Endothelial cell of umbilical vein (primary cell): ENCODE measurements at regions not wholly inside any gene's neighbourhood (a gene's known extent, or its start where the extent isn't known, plus 50 kb on each side); places are given as distances from the start of the nearest gene placed in this dataset.

Experiments used
- BruUV-seq: library from RNA; stranded (reverse); fragments of 400-500 nt; replicated peaks from 2 replicates; lab custom pipeline; 2021; lab: Mats Ljungman, UMichigan
- CTCF ChIA-PET: fragments of 300-600, 350-600 bp; sonication (Branson Sonifier 250); formaldehyde crosslinking; loops from one replicate; lab custom pipeline; 2021; ENCODE audit warnings: antibody characterized with exemption, inconsistent platforms; lab: Charles Lee
- POLR2A ChIA-PET: fragments of 300-600, 350-600 bp; sonication (Branson Sonifier 250); formaldehyde crosslinking; loops from one replicate; lab custom pipeline; 2021; ENCODE audit warnings: antibody characterized with exemption, inconsistent platforms; lab: Charles Lee
- DNase-seq: peaks from one replicate; pipeline ENCODE4 v3.0.0-alpha.2; 2011; ENCODE audit warnings: low read depth, low spot score
- FAIRE-seq: peaks from 2 replicates; lab custom pipeline; 2011; peaks lifted over from hg19 to GRCh38; lab: Jason Lieb, UNC
- H2AFZ ChIP-seq: 2 replicates; pipeline ENCODE4 v1.6.0; 2012; ENCODE audit warnings: low read depth, low read length, control low read depth, inconsistent platforms
- H3K27ac ChIP-seq: 2 replicates; pipeline ENCODE4 v1.5.1; 2011; ENCODE audit warnings: low read depth, mild to moderate bottlenecking, control low read depth, low read length, moderate library complexity; ENCODE audit not compliant: insufficient read depth
- H3K27me3 ChIP-seq, 2 experiments: 2 replicates each; pipeline versions ENCODE4 v1.6.0 to v1.6.1; 2011; ENCODE audit warnings: low read length in 2 of 2, mixed read lengths in 1 of 2; ENCODE audit not compliant: control insufficient read depth in 2 of 2, insufficient read depth in 2 of 2
- H3K36me3 ChIP-seq, 2 experiments: 2 replicates in 1 of 2; 3 replicates in 1 of 2; pipeline ENCODE4 v1.5.1; 2011; ENCODE audit warnings: low read length in 2 of 2, mild to moderate bottlenecking in 1 of 2, moderate library complexity in 1 of 2; ENCODE audit not compliant: control insufficient read depth in 2 of 2, insufficient read depth in 2 of 2; ENCODE audit errors: extremely low read depth in 1 of 2
- H3K4me1 ChIP-seq: 3 replicates; pipeline ENCODE4 v1.5.1; 2011; ENCODE audit warnings: mild to moderate bottlenecking, low read length; ENCODE audit not compliant: control insufficient read depth, insufficient read depth; ENCODE audit errors: extremely low read depth
- H3K4me2 ChIP-seq: 2 replicates; pipeline ENCODE4 v1.6.1; 2011; ENCODE audit warnings: low read length, control low read depth, mixed read lengths; ENCODE audit not compliant: insufficient read depth
- H3K4me3 ChIP-seq, 3 experiments: fragments of 200-600 bp in 1 of 3; sonication (generic), shearing (Covaris generic) in 1 of 3; replicated peaks in 1 of 3; 2 replicates each; pipeline ENCODE4 v1.5.1; 2011 to 2016; ENCODE audit warnings: control low read depth in 3 of 3, low read length in 3 of 3, mild to moderate bottlenecking in 2 of 3, inconsistent platforms in 1 of 3, low read depth in 1 of 3, moderate library complexity in 1 of 3; ENCODE audit not compliant: insufficient read depth in 1 of 3
- H3K79me2 ChIP-seq: 2 replicates; pipeline ENCODE4 v1.6.0; 2012; ENCODE audit warnings: low read length, inconsistent platforms; ENCODE audit not compliant: control insufficient read depth, insufficient read depth
- H3K9ac ChIP-seq: replicated peaks from 2 replicates; pipeline ENCODE3; 2011; ENCODE audit warnings: low read length, control low read depth; ENCODE audit not compliant: insufficient read depth; ENCODE audit errors: extremely low read depth
- H3K9me1 ChIP-seq: replicated peaks from 3 replicates; pipeline ENCODE4 v1.6.0; 2011; ENCODE audit warnings: mild to moderate bottlenecking, low read length; ENCODE audit not compliant: control insufficient read depth, insufficient read depth; ENCODE audit errors: extremely low read depth
- H3K9me3 ChIP-seq: replicated peaks from 2 replicates; pipeline ENCODE4 v1.5.1; 2012; ENCODE audit warnings: low read length, inconsistent platforms; ENCODE audit not compliant: control insufficient read depth, insufficient read depth
- H4K20me1 ChIP-seq: replicated peaks from 2 replicates; pipeline ENCODE3; 2011; ENCODE audit warnings: mild to moderate bottlenecking, low read length; ENCODE audit not compliant: control insufficient read depth, insufficient read depth; ENCODE audit errors: extremely low read depth
- CTCF ChIP-seq, 2 donors: IDR thresholded peaks; 1 replicate in 1 of 2; 2 replicates in 1 of 2; pipeline ENCODE4 v1.5.1; 2011; ENCODE audit warnings: low read length in 2 of 2, mild to moderate bottlenecking in 2 of 2, moderate library complexity in 2 of 2, control low read depth in 1 of 2, inconsistent platforms in 1 of 2, low read depth in 1 of 2; ENCODE audit not compliant: insufficient read depth in 1 of 2; ENCODE audit errors: extremely low read depth in 1 of 2
- EZH2 ChIP-seq: IDR thresholded peaks from 2 replicates; pipeline ENCODE4 v1.6.1; 2012; ENCODE audit warnings: borderline replicate concordance, low read depth, mild to moderate bottlenecking, moderate library complexity, low read length, inconsistent platforms; ENCODE audit not compliant: severe bottlenecking
- FOS ChIP-seq: IDR thresholded peaks from 2 replicates; pipeline ENCODE4 v1.6.1; 2011; ENCODE audit warnings: mild to moderate bottlenecking, low read length, moderate library complexity, borderline replicate concordance; ENCODE audit not compliant: insufficient read depth
- GATA2 ChIP-seq: IDR thresholded peaks from 2 replicates; pipeline ENCODE4 v1.7.0; 2011; ENCODE audit warnings: low read depth, mild to moderate bottlenecking, moderate library complexity, mixed read lengths, low read length; ENCODE audit not compliant: insufficient read length, insufficient read depth
- JUN ChIP-seq: IDR thresholded peaks from 2 replicates; pipeline ENCODE4 v1.6.1; 2011; ENCODE audit warnings: borderline replicate concordance, low read depth; ENCODE audit not compliant: insufficient read length, insufficient read depth
- MYC ChIP-seq: IDR thresholded peaks from one replicate; pipeline ENCODE4 v1.6.1; 2011; ENCODE audit warnings: mild to moderate bottlenecking, low read depth, low read length
- POLR2A ChIP-seq: IDR thresholded peaks from 2 replicates; pipeline ENCODE4 v1.6.1; 2012; ENCODE audit warnings: low read depth, mild to moderate bottlenecking, control low read depth, low read length
- POLR2AphosphoS5 ChIP-seq: IDR thresholded peaks from 2 replicates; pipeline ENCODE4 v1.6.1; 2012; ENCODE audit warnings: low read depth, mild to moderate bottlenecking, control low read depth, low read length, moderate library complexity; ENCODE audit not compliant: insufficient read depth
- dilution Hi-C: fragments of 300-500 bp; cut with MboI; formaldehyde crosslinking; loops from one replicate; pipeline ENCODE4 v1.15.0; 2019; ENCODE audit warnings: low sequenced_read_pairs; ENCODE audit not compliant: extremely low pct_ligation_motif_present
- intact Hi-C: fragments of 100-400 bp; cut with micrococcal nuclease; formaldehyde crosslinking; loops from one replicate; pipeline ENCODE4 v1.10.0; 2022
- TF ChIP-seq, protein P1 (sequence below): IDR thresholded peaks from 2 replicates; pipeline ENCODE4 v1.6.1; 2011; ENCODE audit not compliant: insufficient read depth, insufficient read length

DNA sequence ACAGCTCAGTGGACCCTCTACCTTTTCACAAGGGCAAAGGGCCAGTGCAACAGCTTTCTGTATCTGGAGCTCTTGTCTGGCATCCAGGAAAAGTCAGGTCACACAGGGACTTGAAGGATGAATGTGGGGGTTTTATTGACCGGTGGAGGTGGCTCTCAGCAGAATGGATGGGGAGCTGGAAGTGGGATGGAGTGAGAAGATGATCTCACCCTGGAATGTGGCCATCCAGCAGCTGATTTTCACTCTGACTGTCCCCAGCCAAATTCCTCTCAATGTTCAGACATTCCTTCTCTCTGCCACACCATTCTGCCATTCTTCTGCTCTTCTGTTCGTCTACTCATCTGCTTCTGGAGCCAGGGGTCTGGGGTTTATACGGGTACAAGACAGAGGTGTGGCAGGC lies 1119.9 kb downstream of the TAF11L14 start:
- H3K9ac ChIP-seq: no peak overlapping the region
- no peak overlapping the region for H3K27ac ChIP-seq
- no TSS peak for BruUV-seq
- intact Hi-C loops: no loop called here
- dilution Hi-C loops: no loop called here
- H3K4me2 ChIP-seq: no peak overlapping the region
- H4K20me1 ChIP-seq: no peaks in the 10 kb centered on the region
- no peaks in the 10 kb centered on the region for H3K79me2 ChIP-seq
- POLR2A ChIA-PET: no interaction called here
- TF ChIP-seq, protein P1, sequence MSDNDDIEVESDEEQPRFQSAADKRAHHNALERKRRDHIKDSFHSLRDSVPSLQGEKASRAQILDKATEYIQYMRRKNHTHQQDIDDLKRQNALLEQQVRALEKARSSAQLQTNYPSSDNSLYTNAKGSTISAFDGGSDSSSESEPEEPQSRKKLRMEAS: no peak
- TF ChIP-seq FOS: no peak
- TF ChIP-seq MYC: no peak
- TF ChIP-seq CTCF (IDR thresholded peaks at IDR 0.05; ENCODE audit: extremely low read depth in 1 of 2, insufficient read depth in 1 of 2, low read depth in 1 of 2, low read length in 2 of 2): no peak
- TF ChIP-seq POLR2A: no peak
- no peak for TF ChIP-seq EZH2
- TF ChIP-seq POLR2AphosphoS5: no peak
- no peak for TF ChIP-seq JUN
- no peak for TF ChIP-seq GATA2
- no peak overlapping the region for H3K4me3 ChIP-seq
- FAIRE-seq (no peak), DNase-seq (no peak)
- H3K36me3 ChIP-seq: no peaks in the 10 kb centered on the region
- no peak overlapping the region for H2AFZ ChIP-seq
- no peaks in the 10 kb centered on the region for H3K9me3 ChIP-seq
- no peaks in the 10 kb centered on the region for H3K9me1 ChIP-seq
- CTCF ChIA-PET: no interaction called here
- H3K27me3 ChIP-seq: no peaks in the 10 kb centered on the region
- H3K4me1 ChIP-seq: no peaks in the 10 kb centered on the region
